HUES48 (cell line): ENCODE measurements at regions not wholly inside any gene's neighbourhood (a gene's known extent, or its start where the extent isn't known, plus 50 kb on each side); places are given as distances from the start of the nearest gene placed in this dataset.

Source experiments
- H3K27ac ChIP-seq: one replicate; pipeline ENCODE4 v1.7.0; 2013; ENCODE audit warnings: low read depth, low read length, inconsistent platforms
- H3K27me3 ChIP-seq: 2 replicates; pipeline ENCODE4 v1.6.1; 2013; ENCODE audit warnings: mild to moderate bottlenecking, low read length; ENCODE audit not compliant: control insufficient read depth, insufficient read depth
- H3K36me3 ChIP-seq: 2 replicates; pipeline ENCODE4 v1.6.1; 2013; ENCODE audit warnings: low read length; ENCODE audit not compliant: control insufficient read depth, insufficient read depth
- H3K4me1 ChIP-seq: 2 replicates; pipeline ENCODE4 v1.6.1; 2013; ENCODE audit warnings: mild to moderate bottlenecking, low read length; ENCODE audit not compliant: control insufficient read depth, insufficient read depth
- H3K4me3 ChIP-seq: 2 replicates; pipeline ENCODE4 v1.5.1; 2013; ENCODE audit warnings: mild to moderate bottlenecking, low read depth, low read length
- H3K9ac ChIP-seq: 2 replicates; pipeline ENCODE4 v1.6.1; 2013; ENCODE audit warnings: mild to moderate bottlenecking, low read depth, low read length, moderate library complexity
- H3K9me3 ChIP-seq: 2 replicates; pipeline ENCODE4 v1.6.1; 2013; ENCODE audit warnings: low read length; ENCODE audit not compliant: control insufficient read depth, insufficient read depth

DNA sequence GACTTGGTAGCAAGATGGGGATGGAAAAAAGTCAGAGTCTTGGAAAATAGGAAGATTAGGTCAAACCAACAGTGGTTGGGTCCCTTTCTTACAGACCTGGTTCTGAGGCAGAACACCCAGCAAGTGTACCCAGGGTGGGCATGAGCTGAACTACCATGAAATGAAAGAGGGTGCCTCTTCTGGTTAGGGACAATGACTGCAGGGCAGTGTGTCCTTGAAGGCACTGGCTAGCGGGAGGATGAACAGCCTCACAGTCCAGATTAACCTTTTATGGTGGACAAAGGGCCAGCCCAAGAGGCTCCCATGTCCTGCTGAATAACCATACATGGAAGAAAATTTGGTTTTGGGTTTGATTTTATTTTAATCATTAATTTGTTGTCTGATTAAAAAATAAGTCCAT, 61.8 kb upstream of the CCDC85A start:
- H3K9ac ChIP-seq = no peak overlapping the region
- no peak overlapping the region for H3K27ac ChIP-seq
- H3K4me1 ChIP-seq = peaks cover 32% of the 10 kb centered on the region
- H3K4me3 ChIP-seq = no peak overlapping the region
- H3K27me3 ChIP-seq = no peaks in the 10 kb centered on the region
- H3K36me3 ChIP-seq = peaks cover 6% of the 10 kb centered on the region
- no peaks in the 10 kb centered on the region for H3K9me3 ChIP-seq

DNA sequence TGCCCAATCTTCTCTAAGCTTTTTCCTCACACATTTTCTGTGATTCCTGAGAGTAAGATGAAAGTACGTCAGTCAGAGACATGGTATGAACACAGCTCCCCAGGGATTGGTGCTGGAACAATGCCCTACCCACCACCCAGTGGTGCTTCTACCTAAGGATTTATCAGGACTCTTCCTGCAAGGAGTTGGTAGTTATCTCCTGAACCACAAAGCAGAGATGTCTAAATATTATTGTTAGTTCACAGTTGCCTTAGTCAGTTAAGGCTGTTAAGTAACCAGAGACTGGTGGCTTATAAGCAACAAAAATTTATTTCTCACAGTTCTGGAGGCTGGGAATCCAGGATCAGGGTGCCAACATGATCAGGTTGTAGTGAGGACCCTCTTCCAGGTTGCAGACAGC, 60.3 kb upstream of the CCDC85A start:
- Histone ChIP-seq H3K4me1 (peaks cover 22% of the 10 kb centered on the region), H3K27ac (no peak overlapping the region), H3K27me3 (no peaks in the 10 kb centered on the region), H3K9me3 (no peaks in the 10 kb centered on the region), H3K9ac (no peak overlapping the region), H3K36me3 (peaks cover 6% of the 10 kb centered on the region), H3K4me3 (no peak overlapping the region)

DNA sequence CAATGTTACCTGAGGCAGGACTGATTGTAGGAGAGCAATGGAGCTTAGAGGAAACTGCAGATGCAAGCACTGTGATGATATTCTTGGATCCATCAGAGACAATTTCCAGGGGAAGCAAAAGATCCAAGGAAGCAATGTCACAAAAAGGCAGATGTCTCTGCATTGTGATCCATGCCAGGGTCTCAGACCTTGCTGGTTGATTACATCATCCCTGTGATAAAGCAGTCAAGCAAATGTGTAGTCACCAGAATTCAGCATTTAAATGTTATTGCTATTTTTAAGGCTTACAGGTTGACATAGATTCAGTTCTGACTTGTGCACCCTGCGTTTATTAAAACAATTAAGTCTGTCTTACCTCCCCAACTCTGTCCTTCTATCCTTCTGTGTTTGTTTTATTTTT, 56.8 kb upstream of the CCDC85A start:
- Histone ChIP-seq H3K27me3 (no peaks in the 10 kb centered on the region), H3K27ac (no peak overlapping the region), H3K4me1 (0 out of 2 replicates have a peak, but pooled peaks cover 3% of the 10 kb centered on the region), H3K9me3 (no peaks in the 10 kb centered on the region), H3K4me3 (no peak overlapping the region), H3K9ac (no peak overlapping the region), H3K36me3 (no peaks in the 10 kb centered on the region)

DNA sequence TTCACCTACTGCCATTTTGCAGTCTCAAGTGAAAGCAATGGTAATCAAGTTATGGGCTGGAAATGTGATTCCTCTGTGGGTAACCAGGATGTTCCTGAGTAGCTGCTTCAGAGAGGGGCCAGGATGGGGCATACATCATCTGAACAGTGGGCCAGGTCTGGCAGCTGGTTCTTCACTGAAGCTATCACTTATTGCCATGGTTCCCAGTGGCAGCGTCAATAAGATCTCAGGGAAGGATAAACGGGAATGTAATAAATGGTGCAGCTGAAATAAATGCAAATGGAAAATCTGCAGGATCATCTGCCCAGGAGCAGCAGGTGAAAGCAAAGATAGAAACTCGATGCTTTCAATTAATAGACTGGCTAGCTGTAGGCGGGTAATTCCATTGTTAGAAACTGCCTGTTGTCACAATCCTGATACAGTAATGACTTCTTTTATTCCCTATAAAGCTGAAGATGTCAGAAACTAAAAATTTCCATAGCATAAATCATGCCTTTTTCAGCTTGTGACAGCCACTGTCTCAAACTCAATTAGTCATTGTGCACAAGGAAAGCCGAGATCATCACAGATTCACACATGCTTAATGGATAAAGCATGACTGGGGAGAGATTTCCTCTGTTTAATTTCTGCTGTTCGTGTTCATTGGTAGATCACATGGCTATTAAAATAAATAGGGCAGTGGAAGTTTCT, 56.2 kb upstream of the CCDC85A start:
- Histone ChIP-seq H3K9me3 (no peaks in the 10 kb centered on the region), H3K4me1 (0 out of 2 replicates have a peak, but pooled peaks cover 3% of the 10 kb centered on the region), H3K9ac (no peak overlapping the region), H3K27me3 (no peaks in the 10 kb centered on the region), H3K36me3 (no peaks in the 10 kb centered on the region), H3K4me3 (no peak overlapping the region), H3K27ac (no peak overlapping the region)

DNA sequence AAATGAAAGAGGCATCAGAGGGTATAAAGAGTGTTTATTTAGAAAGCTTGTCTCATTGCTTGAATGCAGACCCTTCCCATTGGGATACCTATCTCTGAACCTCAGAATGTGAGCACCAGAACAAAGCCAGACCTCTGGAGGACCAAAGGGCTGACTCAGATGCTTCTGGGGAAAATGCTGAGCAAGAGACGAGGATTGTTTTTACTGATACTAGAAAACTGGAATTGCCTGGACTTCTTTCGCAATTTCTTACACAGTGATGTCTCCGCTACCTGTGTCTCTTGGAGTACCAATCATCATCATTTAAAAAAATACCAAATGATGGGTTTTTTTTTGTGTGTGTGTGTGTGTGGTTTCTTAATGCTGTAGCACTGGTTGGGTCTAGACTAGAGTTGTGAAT, 55.6 kb upstream of the CCDC85A start:
- Histone ChIP-seq H3K36me3 (no peaks in the 10 kb centered on the region), H3K4me1 (0 out of 2 replicates have a peak, but pooled peaks cover 3% of the 10 kb centered on the region), H3K4me3 (no peak overlapping the region), H3K9me3 (no peaks in the 10 kb centered on the region), H3K27ac (no peak overlapping the region), H3K9ac (no peak overlapping the region), H3K27me3 (no peaks in the 10 kb centered on the region)

DNA sequence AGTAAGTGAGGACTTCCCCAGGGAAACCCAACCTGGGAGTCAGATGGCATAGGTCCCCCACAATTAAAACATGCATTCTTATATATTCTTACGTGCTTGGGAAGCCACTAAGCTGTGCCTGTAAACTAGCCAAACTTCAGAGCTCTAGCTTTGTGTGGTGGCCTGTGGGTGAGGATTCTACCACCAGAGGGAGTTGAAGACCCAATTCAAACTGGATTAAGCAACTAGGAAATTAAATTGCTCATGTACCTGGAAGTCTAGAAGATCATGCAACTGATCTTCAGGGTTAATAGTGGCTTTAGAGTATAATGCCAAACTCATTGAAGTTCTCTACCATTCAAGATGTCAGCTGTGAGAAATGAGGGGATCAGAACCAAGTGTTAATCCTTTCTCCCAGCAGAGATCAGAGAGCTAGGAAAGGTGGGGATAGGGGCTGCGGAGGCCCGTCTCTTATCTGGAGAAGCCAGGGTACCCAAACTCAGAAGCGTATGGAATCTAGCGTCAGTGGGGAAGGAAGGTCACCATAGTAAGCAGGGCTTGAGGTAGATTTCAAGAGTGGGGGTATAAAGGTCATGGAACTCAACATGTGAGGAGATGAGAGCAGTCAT, 53.2 kb upstream of the CCDC85A start:
- Histone ChIP-seq H3K9ac (no peak overlapping the region), H3K36me3 (no peaks in the 10 kb centered on the region), H3K27me3 (no peaks in the 10 kb centered on the region), H3K9me3 (no peaks in the 10 kb centered on the region), H3K4me3 (no peak overlapping the region), H3K4me1 (0 out of 2 replicates have a peak, but pooled peaks cover 3% of the 10 kb centered on the region), H3K27ac (no peak overlapping the region)

DNA sequence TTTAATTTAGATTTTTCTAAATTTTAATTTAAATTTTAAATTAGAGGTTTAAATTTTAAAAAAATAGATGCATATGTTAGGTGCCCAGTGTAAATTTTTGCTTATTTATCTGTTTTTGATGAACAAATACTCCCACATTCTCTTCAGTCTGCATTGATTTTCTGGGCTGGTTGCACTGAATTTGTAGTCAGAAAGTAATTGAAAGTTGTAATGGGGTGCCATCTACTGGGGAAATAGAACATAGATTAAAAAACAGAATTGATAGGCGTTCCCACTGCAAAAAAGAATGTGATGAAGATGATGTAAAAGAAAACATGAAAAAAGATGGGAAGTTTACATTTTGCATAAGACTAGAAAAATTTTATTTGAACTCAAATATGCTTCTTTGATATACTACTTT, 51.7 kb upstream of the CCDC85A start:
- Histone ChIP-seq H3K36me3 (no peaks in the 10 kb centered on the region), H3K27me3 (no peaks in the 10 kb centered on the region), H3K27ac (no peak overlapping the region), H3K9me3 (no peaks in the 10 kb centered on the region), H3K4me1 (no peaks in the 10 kb centered on the region), H3K9ac (no peak overlapping the region), H3K4me3 (no peak overlapping the region)

DNA sequence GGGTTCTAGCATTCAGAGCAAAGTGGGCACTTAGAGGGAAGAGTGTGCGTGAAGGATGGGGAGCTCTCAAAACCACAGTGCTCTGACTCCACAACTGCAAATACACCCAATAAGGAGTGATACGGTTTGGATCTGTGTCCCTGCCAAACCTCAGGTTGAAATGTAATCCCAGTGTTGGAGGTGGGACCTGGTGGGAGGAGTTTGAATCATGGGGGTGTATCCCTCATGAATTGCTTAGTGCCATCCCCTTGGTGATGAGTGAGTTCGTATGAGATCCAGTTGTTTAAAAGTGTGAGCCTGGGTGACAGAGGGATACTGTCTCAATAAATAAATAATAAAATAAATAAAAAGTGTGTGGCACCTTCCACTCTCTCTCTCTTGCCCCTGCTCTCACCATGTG, 50.3 kb upstream of the CCDC85A start:
- Histone ChIP-seq H3K9me3 (no peaks in the 10 kb centered on the region), H3K27ac (no peak overlapping the region), H3K36me3 (no peaks in the 10 kb centered on the region), H3K9ac (no peak overlapping the region), H3K27me3 (no peaks in the 10 kb centered on the region), H3K4me3 (no peak overlapping the region), H3K4me1 (no peaks in the 10 kb centered on the region)

DNA sequence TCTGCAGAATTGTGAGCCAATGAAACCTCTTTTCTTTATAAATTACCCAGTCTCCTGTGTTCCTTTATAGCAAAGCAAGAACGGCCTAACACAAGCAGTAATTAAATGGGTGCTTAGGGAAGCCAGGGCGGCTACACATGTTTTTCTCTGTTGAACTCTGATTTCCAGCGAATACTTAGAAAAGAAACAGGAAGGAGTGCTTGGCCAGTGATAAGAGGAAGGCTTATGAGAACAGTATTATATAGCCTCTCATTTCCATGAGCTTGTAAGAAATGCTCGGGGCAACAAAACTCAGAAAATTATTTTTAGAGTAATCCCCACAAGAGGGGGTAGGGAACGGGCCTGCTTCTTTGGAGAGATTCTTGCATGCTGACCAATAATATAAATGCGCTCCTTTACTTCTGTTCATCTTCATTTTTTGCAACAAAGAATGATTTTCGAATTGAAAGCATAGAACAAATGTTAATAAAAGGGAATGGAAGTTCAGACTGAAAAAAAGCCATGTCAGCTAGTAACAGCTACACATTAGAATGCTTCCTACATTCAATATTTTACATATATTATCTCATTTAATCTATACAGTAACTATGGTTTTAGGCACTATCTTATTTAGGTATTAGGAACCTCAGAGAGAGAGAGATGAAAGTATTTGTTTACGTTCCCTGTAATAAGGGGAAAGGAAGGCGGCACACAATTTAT, 49.7 kb upstream of the CCDC85A start:
- Histone ChIP-seq H3K36me3 (no peaks in the 10 kb centered on the region), H3K27ac (no peak overlapping the region), H3K9me3 (no peaks in the 10 kb centered on the region), H3K4me3 (no peak overlapping the region), H3K9ac (no peak overlapping the region), H3K27me3 (no peaks in the 10 kb centered on the region), H3K4me1 (no peaks in the 10 kb centered on the region)
